ENCODE measurements at regions not wholly inside any gene's neighbourhood (a gene's known extent, or its start where the extent isn't known, plus 50 kb on each side); places are given as distances from the start of the nearest gene placed in this dataset.

DNA sequence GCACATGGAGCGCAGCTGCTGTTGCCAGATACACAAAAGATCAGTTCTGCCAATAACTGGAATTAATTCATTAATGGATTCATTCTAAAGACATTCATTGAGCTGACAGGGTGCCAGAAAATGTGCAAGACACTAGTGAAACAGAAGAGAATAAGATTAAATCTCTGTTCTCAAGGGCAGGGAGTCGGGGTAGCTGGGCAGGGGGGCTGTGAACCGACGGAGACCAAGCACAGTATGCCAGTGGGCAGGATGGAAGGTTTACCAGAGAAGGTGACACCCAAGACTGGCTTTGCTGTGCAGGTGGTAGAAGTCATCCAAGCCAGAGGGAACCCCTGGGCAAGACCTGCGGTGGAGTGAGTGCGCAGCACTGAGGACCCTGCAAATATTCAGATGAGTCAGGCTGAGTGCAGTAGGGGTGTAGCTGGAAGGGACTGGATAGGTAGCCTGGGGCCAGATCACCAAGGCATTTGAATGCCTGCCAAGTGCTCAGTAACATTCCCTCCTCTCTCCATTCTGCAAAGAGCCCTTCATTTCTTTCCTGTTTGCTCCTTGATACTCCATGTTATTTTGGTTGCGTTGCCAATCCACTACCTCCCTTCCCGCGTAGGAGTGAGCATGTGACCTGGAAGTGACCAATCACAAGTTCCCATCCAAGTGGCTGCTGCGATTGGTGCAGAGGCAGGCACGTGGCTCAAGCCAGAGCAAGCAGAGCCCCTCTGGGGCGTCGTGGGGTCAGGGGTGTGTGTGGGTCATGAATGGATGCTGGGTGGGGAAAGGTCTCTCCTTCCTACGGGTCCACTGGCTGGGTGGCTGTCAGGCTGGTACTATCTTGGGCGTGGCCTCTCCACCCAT is 413.1 kb downstream of the PTPRU start:
- no peak overlapping the region for H3K4me3 Mint-ChIP-seq
- no peak for DNase-seq (ENCODE audit: low spot score)
- H3K36me3 Mint-ChIP-seq (ENCODE audit: low read depth), result no peaks in the 10 kb centered on the region

GRCh38 chr1:29648798-29649188 is 412.5 kb downstream of the PTPRU start:
- Mint-ChIP-seq H3K36me3 (ENCODE audit: low read depth) (no peaks in the 10 kb centered on the region), H3K4me3 (no peak overlapping the region), H3K27ac (no peak overlapping the region), H3K4me1 (ENCODE audit: low read depth) (no peaks in the 10 kb centered on the region), H3K27me3 (ENCODE audit: insufficient read depth) (peaks cover 10% of the 10 kb centered on the region), H3K9me3 (no peaks in the 10 kb centered on the region)
- no peak for DNase-seq (ENCODE audit: low spot score)
- intact Hi-C loops (cut with micrococcal nuclease), result no loop called here

More for the DNA sequence above, 413.1 kb downstream of the PTPRU start:
- H3K27me3 Mint-ChIP-seq (ENCODE audit: insufficient read depth), result peaks cover 10% of the 10 kb centered on the region
- intact Hi-C loops (cut with micrococcal nuclease), result no loop called here
- H3K27ac Mint-ChIP-seq, result no peak overlapping the region
- H3K9me3 Mint-ChIP-seq, result no peaks in the 10 kb centered on the region
- H3K4me1 Mint-ChIP-seq (ENCODE audit: low read depth), result no peaks in the 10 kb centered on the region

- no peak for DNase-seq (ENCODE audit: low spot score)
- no peak overlapping the region for H3K27ac Mint-ChIP-seq
- H3K4me1 Mint-ChIP-seq (ENCODE audit: low read depth), result no peaks in the 10 kb centered on the region
- intact Hi-C loops (cut with micrococcal nuclease), result no loop called here
- no peak overlapping the region for H3K4me3 Mint-ChIP-seq
- peaks cover 14% of the 10 kb centered on the region for H3K27me3 Mint-ChIP-seq (ENCODE audit: insufficient read depth)
- no peaks in the 10 kb centered on the region for H3K36me3 Mint-ChIP-seq (ENCODE audit: low read depth)
- no peaks in the 10 kb centered on the region for H3K9me3 Mint-ChIP-seq
These were observed 411.7 kb downstream of the PTPRU start for GRCh38 chr1:29648026-29648425.

DNA sequence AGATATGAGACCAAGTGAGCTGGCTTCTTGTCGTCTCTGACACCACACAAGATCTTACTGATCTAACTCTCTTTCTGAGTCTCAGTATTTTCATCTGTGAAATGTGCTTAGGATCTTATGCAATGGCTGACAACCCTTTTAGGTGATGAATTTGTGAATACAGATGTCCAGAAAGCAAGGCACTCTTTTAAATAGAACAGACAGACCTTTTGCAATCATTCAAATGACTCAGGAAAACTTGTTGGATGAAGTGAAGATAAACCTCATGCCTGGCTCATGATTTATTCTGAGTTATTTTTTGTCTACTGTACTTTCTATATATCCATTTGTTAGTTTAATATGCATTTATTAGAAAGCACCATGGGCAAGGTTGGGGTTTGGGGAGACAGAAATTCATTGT is 411.3 kb downstream of the PTPRU start:
- Mint-ChIP-seq H3K27me3 (ENCODE audit: insufficient read depth) (peaks cover 14% of the 10 kb centered on the region), H3K4me3 (no peak overlapping the region), H3K27ac (no peak overlapping the region), H3K9me3 (no peaks in the 10 kb centered on the region), H3K36me3 (ENCODE audit: low read depth) (no peaks in the 10 kb centered on the region), H3K4me1 (ENCODE audit: low read depth) (no peaks in the 10 kb centered on the region)
- DNase-seq (ENCODE audit: low spot score), result no peak
- intact Hi-C loops (cut with micrococcal nuclease), result no loop called here

- H3K36me3 Mint-ChIP-seq (ENCODE audit: low read depth), result no peaks in the 10 kb centered on the region
- H3K4me1 Mint-ChIP-seq (ENCODE audit: low read depth), result no peaks in the 10 kb centered on the region
- peaks cover 14% of the 10 kb centered on the region for H3K27me3 Mint-ChIP-seq (ENCODE audit: insufficient read depth)
- intact Hi-C loops (cut with micrococcal nuclease), result no loop called here
- no peak for DNase-seq (ENCODE audit: low spot score)
- no peaks in the 10 kb centered on the region for H3K9me3 Mint-ChIP-seq
- H3K4me3 Mint-ChIP-seq, result no peak overlapping the region
- no peak overlapping the region for H3K27ac Mint-ChIP-seq
These were observed 409.9 kb downstream of the PTPRU start for GRCh38 chr1:29646161-29646775.

DNA sequence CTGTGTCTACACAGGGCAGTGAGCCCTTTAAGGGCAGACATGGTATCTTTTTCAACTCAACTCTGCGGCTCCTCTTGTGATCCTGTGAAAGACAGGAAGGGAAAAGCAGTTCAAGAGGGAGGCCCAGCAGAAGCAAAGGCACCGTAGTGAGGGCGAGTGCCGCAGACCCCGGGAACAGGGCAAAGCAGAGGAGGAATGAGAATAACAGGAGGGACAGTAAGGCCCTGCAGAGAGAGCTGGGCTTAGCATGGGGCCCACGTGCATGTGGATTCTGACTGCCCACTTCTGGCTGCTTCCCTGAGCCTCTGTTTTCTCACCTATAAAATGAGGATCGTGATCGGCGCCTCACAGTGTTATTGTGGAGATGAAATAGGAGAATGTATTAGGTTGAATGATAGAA is 409.3 kb downstream of the PTPRU start:
- Mint-ChIP-seq H3K9me3 (no peaks in the 10 kb centered on the region), H3K36me3 (ENCODE audit: low read depth) (no peaks in the 10 kb centered on the region), H3K4me3 (no peak overlapping the region), H3K27ac (no peak overlapping the region), H3K4me1 (ENCODE audit: low read depth) (no peaks in the 10 kb centered on the region), H3K27me3 (ENCODE audit: insufficient read depth) (peaks cover 14% of the 10 kb centered on the region)
- no peak for DNase-seq (ENCODE audit: low spot score)
- intact Hi-C loops (cut with micrococcal nuclease), result no loop called here

DNA sequence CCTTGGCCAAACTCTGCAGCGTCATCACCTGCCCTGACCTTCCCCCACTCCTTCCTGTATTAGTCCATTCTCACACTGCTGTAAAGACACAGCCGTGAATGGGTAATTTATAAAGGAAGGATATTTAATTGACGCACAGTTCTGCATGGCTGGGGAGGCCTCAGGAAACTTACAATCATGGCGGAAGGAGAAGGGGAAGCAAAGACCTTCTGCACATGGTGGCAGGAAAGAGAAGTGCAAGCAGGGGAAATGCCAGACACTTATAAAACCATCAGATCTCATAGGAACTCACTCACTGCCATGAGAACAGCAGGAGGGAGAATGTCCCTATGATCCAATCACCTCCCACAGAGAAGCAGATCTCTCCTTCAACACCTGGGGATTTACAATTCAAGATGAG is 408.5 kb downstream of the PTPRU start:
- Mint-ChIP-seq H3K4me3 (no peak overlapping the region), H3K27me3 (ENCODE audit: insufficient read depth) (peaks cover 14% of the 10 kb centered on the region), H3K4me1 (ENCODE audit: low read depth) (no peaks in the 10 kb centered on the region), H3K9me3 (no peaks in the 10 kb centered on the region), H3K36me3 (ENCODE audit: low read depth) (no peaks in the 10 kb centered on the region), H3K27ac (no peak overlapping the region)
- DNase-seq (ENCODE audit: low spot score), result no peak
- intact Hi-C loops (cut with micrococcal nuclease), result no loop called here

DNA sequence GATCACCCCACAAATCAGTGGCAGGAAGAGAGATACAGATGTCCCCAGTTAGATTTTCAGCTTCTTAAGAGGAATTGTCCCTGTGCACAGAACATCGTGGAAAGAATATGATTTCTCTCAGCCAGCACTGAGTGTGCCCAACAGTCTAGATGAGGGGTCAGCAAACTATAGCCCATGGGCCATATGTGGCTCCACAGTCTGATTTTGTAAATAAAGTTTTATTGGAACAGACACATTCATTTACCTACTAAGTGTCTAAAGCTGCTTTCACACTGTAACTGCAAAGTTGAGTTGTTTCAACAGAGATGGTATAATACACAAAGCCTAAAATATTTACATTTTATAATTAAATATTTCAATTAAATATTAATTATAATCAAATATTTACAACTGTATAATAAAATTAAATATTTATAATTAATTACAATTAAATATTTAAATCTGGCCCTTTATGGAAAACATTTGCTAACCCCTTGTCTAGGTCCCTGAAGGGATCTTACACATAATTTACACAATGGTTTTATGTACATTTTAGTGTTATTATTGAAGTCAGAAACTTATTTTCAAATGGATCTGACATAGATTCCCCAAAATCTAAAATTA is 407.6 kb downstream of the PTPRU start:
- intact Hi-C loops (cut with micrococcal nuclease), result no loop called here
- peaks cover 12% of the 10 kb centered on the region for H3K27me3 Mint-ChIP-seq (ENCODE audit: insufficient read depth)
- DNase-seq (ENCODE audit: low spot score), result no peak
- H3K36me3 Mint-ChIP-seq (ENCODE audit: low read depth), result no peaks in the 10 kb centered on the region
- no peak overlapping the region for H3K27ac Mint-ChIP-seq
- no peaks in the 10 kb centered on the region for H3K4me1 Mint-ChIP-seq (ENCODE audit: low read depth)
- no peak overlapping the region for H3K4me3 Mint-ChIP-seq
- H3K9me3 Mint-ChIP-seq, result no peaks in the 10 kb centered on the region

DNA sequence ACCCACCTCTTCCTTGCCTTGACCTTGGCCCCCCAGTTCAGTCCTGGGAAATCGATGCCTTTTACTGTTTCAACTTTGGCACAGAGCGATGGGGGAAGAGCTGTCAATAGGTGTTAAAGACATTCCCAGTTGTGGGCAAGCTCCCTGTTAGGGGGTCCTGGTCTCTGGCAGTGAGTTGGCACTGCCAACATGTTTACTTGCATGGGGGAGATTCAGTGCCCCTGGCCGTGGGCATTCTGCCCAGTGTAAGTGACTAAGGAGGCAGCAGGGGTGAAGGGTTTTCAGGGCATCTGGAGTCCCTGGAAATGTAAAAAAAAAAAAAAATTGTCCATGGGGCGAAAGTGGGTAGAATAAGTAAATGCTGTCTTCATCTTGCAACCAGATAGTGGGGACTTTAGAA is 407.0 kb downstream of the PTPRU start:
- no peaks in the 10 kb centered on the region for H3K4me1 Mint-ChIP-seq (ENCODE audit: low read depth)
- intact Hi-C loops (cut with micrococcal nuclease), result no loop called here
- peaks cover 9% of the 10 kb centered on the region for H3K27me3 Mint-ChIP-seq (ENCODE audit: insufficient read depth)
- H3K9me3 Mint-ChIP-seq, result no peaks in the 10 kb centered on the region
- no peak overlapping the region for H3K4me3 Mint-ChIP-seq
- DNase-seq (ENCODE audit: low spot score), result no peak
- no peaks in the 10 kb centered on the region for H3K36me3 Mint-ChIP-seq (ENCODE audit: low read depth)
- no peak overlapping the region for H3K27ac Mint-ChIP-seq

DNA sequence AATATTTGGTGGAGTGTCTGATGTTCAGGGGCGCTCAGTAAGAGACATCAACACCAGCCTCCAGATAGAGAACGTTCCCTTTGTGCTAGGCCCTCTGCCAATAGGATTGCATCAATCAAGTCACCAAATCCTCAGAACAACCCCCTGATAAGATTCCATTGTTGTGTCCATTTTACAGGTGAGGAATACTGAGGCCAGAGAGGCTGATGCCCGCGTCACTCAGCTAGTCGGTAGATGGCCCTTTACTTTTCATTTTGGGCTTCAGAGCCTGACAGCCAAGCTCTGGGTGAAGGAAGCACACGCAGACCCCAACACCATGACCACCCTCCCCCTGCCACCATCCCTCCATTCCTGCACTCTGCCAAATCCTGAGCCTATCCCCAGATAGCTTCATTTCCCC is 406.2 kb downstream of the PTPRU start:
- Mint-ChIP-seq H3K36me3 (ENCODE audit: low read depth) (no peaks in the 10 kb centered on the region), H3K9me3 (no peaks in the 10 kb centered on the region), H3K27ac (no peak overlapping the region), H3K27me3 (ENCODE audit: insufficient read depth) (peaks cover 7% of the 10 kb centered on the region), H3K4me3 (no peak overlapping the region), H3K4me1 (ENCODE audit: low read depth) (no peaks in the 10 kb centered on the region)
- no peak for DNase-seq (ENCODE audit: low spot score)
- intact Hi-C loops (cut with micrococcal nuclease), result no loop called here

- intact Hi-C loops (cut with micrococcal nuclease), result no loop called here
- Mint-ChIP-seq H3K36me3 (ENCODE audit: low read depth) (no peaks in the 10 kb centered on the region), H3K4me1 (ENCODE audit: low read depth) (no peaks in the 10 kb centered on the region), H3K27me3 (ENCODE audit: insufficient read depth) (peaks cover 10% of the 10 kb centered on the region), H3K4me3 (no peak overlapping the region), H3K27ac (no peak overlapping the region), H3K9me3 (no peaks in the 10 kb centered on the region)
- no peak for DNase-seq (ENCODE audit: low spot score)
These were observed 405.6 kb downstream of the PTPRU start for GRCh38 chr1:29641921-29642320.

DNA sequence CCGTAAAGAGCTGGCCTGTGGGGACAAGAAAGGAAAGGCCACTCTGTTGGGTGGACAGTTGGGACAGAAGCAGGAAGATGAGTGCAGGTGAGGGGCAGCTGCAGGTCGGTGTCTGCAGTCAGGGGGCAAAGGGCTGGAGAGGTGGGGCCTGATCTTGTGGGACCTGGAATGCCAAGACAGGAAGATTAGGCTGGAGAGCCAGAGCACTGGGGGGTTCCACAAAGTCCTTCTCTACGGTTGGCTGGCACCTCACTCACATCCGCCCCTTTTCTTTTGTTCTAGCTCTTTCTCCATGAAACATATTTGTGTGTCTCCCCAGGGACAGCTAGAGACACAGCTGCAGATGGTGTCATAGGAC is 404.1 kb downstream of the PTPRU start:
- H3K36me3 Mint-ChIP-seq (ENCODE audit: low read depth), result no peaks in the 10 kb centered on the region

DNA sequence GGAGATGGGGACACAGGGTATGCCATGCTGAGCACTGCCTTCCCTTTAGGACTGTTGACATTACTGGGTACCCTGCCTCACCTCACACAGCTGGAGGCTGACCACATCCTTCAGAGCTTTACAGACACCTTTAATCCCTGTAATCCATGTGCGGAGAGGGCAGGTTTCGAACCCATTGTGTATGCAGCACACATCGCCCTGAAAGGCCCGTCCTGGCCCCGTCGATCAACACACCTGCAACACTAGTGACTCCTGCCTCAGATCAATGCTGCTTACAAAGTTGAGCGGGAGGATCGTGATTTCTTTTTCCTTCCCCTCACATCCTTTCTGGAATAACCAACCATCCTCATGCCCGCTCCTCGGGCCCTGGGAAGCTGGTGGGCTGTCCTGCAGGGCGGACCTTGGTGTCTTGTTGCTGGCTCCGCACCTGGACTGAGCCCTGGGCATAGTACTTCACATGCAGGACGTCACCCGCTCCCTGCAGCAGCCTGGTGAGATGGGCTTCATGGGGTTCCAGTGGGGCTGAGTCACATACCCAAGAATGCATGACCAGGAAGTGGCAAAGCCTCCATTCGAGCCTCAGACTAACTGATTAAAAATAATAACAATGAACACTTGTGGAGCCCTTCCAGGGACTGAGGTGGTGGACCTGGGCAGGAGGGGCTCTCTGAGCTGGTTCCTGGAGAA is 403.6 kb downstream of the PTPRU start:
- no peak overlapping the region for H3K27ac Mint-ChIP-seq
- intact Hi-C loops (cut with micrococcal nuclease), result no loop called here
- no peak for DNase-seq (ENCODE audit: low spot score)
- no peaks in the 10 kb centered on the region for H3K9me3 Mint-ChIP-seq
- H3K27me3 Mint-ChIP-seq (ENCODE audit: insufficient read depth), result peaks cover 7% of the 10 kb centered on the region
- no peak overlapping the region for H3K4me3 Mint-ChIP-seq
- no peaks in the 10 kb centered on the region for H3K36me3 Mint-ChIP-seq (ENCODE audit: low read depth)
- H3K4me1 Mint-ChIP-seq (ENCODE audit: low read depth), result no peaks in the 10 kb centered on the region

More for the DNA sequence above, 404.1 kb downstream of the PTPRU start:
- intact Hi-C loops (cut with micrococcal nuclease), result no loop called here
- Mint-ChIP-seq H3K27me3 (ENCODE audit: insufficient read depth) (peaks cover 7% of the 10 kb centered on the region), H3K4me3 (no peak overlapping the region), H3K27ac (no peak overlapping the region), H3K9me3 (no peaks in the 10 kb centered on the region), H3K4me1 (ENCODE audit: low read depth) (no peaks in the 10 kb centered on the region)
- DNase-seq (ENCODE audit: low spot score), result no peak

All from activated T-helper 1 cell treated with anti-CD3 and anti-CD28 coated beads, Interleukin-12 subunit alpha, Interleukin-12 subunit beta, Interleukin-2, Interleukin-4 antibody, amounts not matched to agents 30 ng/mL and 10 ng/mL and 1 ng/mL, durations not matched to agents 14 hours and 24 hours and 36 hours (primary cell).